ENCODE measurements at regions not wholly inside any gene's neighbourhood (a gene's known extent, or its start where the extent isn't known, plus 50 kb on each side); places are given as distances from the start of the nearest gene placed in this dataset.

GRCh38 chr6:126570507-126570906 lies 230.6 kb downstream of the CENPW start:
- Mint-ChIP-seq H3K27ac (no peak overlapping the region), H3K4me1 (no peaks in the 10 kb centered on the region), H3K27me3 (no peaks in the 10 kb centered on the region), H3K36me3 (no peaks in the 10 kb centered on the region), H3K9me3 (peaks cover 0 to 12% (median 6%) of the 10 kb centered on the region in 9 donors), H3K4me3 (no peak overlapping the region)
- ATAC-seq: no peak
- DNase-seq: no peak
- POLR2A ChIA-PET: no interaction called here

GRCh38 chr6:126574301-126574700 lies 234.4 kb downstream of the CENPW start:
- no peak for DNase-seq
- Mint-ChIP-seq H3K27ac (no peak overlapping the region), H3K4me1 (no peaks in the 10 kb centered on the region), H3K9me3 (peaks cover 0 to 10% (median 0%) of the 10 kb centered on the region in 9 donors), H3K4me3 (no peak overlapping the region), H3K36me3 (no peaks in the 10 kb centered on the region), H3K27me3 (no peaks in the 10 kb centered on the region)
- no peak for ATAC-seq
- POLR2A ChIA-PET: no interaction called here

GRCh38 chr6:126581316-126581715 lies 241.4 kb downstream of the CENPW start:
- Mint-ChIP-seq H3K27ac (no peak overlapping the region), H3K36me3 (no peaks in the 10 kb centered on the region), H3K9me3 (peaks cover 0 to 22% (median 2%) of the 10 kb centered on the region in 9 donors), H3K4me3 (no peak overlapping the region), H3K4me1 (no peaks in the 10 kb centered on the region), H3K27me3 (no peaks in the 10 kb centered on the region)
- DNase-seq: no peak
- POLR2A ChIA-PET: no interaction called here
- no peak for ATAC-seq

DNA sequence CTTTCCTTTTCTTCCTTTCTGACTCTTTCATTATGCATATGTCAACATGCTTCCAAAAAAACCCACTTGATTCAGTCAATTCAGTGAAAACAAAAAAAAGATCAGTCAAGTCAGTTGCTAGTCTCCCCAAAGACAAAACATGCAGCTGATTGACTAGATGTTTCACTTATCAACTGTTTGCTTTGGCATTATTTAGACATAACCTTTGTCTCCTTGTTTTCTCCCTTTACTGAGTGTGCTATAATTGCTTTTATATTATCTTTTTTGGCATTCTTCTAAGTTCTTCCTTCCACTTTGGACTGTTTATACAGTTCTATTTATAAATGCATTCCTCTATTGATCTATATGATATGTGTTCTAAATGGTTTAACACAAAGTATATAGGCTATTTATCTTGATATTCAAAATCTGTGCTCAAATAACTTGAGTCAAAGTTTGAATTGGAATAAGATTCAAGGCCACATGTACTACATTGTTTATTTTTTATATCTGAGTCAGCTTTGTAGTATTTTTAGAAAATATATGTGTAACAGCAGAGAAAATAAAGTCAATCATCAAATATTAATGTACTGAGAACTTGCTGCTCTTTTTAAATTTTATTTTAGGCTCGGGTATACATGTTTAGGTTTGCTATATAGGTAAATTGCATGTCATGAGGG lies 260.5 kb downstream of the CENPW start:
- Mint-ChIP-seq H3K9me3 (peaks cover 0 to 20% (median 8%) of the 10 kb centered on the region in 9 donors), H3K4me1 (no peaks in the 10 kb centered on the region), H3K4me3 (no peak overlapping the region), H3K36me3 (no peaks in the 10 kb centered on the region), H3K27ac (no peak overlapping the region), H3K27me3 (peaks cover 0 to 3% (median 0%) of the 10 kb centered on the region in 5 donors)
- DNase-seq: no peak
- POLR2A ChIA-PET: no interaction called here
- ATAC-seq: no peak

- H3K4me3 Mint-ChIP-seq: no peak overlapping the region
- H3K27me3 Mint-ChIP-seq: peaks cover 0 to 3% (median 0%) of the 10 kb centered on the region in 5 donors
- no peak for DNase-seq
- H3K36me3 Mint-ChIP-seq: no peaks in the 10 kb centered on the region
- peaks cover 0 to 15% (median 8%) of the 10 kb centered on the region in 9 donors for H3K9me3 Mint-ChIP-seq
- no peak for ATAC-seq
- POLR2A ChIA-PET: no interaction called here
- no peaks in the 10 kb centered on the region for H3K4me1 Mint-ChIP-seq
- H3K27ac Mint-ChIP-seq: no peak overlapping the region
Observed at GRCh38 chr6:126603410-126603809, 263.5 kb downstream of the CENPW start.

- no peak for ATAC-seq
Observed at GRCh38 chr6:126605089-126605488, 265.2 kb downstream of the CENPW start.

DNA sequence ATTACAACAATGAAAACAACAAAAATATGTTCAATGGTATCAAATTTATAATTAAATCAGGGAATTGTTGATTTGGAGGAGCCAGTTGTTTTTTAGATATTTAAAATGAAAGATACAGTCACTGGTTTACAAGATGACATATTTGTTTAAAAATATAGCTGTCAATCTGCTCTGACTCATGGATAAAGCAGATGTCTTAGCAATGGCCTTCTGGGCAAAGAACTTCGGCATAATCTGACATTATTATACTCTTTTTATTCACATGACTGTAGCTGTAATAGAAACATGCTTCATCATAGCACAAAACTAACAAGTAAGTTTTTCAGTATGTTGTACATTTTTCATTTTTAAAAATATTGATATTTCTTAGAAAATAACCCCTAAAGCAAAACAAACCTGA lies 267.4 kb downstream of the CENPW start:
- POLR2A ChIA-PET: no interaction called here
- ATAC-seq: no peak
- Mint-ChIP-seq H3K9me3 (peaks cover 3 to 34% (median 15%) of the 10 kb centered on the region in 9 donors), H3K27me3 (no peaks in the 10 kb centered on the region), H3K4me3 (no peak overlapping the region), H3K4me1 (no peaks in the 10 kb centered on the region), H3K36me3 (no peaks in the 10 kb centered on the region), H3K27ac (no peak overlapping the region)
- no peak for DNase-seq

More at GRCh38 chr6:126605089-126605488, 265.2 kb downstream of the CENPW start:
- DNase-seq: no peak
- Mint-ChIP-seq H3K4me1 (no peaks in the 10 kb centered on the region), H3K27me3 (peaks cover 0 to 3% (median 0%) of the 10 kb centered on the region in 5 donors), H3K27ac (no peak overlapping the region), H3K9me3 (peaks cover 2 to 14% (median 8%) of the 10 kb centered on the region in 9 donors), H3K4me3 (no peak overlapping the region), H3K36me3 (no peaks in the 10 kb centered on the region)
- POLR2A ChIA-PET: no interaction called here

DNA sequence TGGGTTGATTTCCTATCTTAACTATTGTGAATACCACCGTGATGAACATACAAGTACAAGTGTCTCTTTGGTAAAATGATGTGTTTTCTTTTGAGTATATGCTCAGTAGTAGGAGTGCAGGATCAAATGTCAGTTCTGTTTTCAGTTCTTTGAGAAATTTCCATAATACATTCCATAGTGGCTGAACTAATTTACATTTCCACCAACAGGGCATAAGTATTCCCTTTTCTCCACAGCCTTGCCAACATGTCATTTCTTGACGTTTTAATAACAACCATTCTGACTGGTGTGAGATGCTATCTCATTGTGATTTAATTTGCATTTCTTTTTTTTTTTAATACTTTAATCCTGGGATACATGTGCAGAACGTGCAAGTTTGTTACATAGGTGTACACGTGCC lies 268.8 kb downstream of the CENPW start:
- ATAC-seq (no peak), DNase-seq (no peak)
- POLR2A ChIA-PET: no interaction called here
- Mint-ChIP-seq H3K36me3 (no peaks in the 10 kb centered on the region), H3K4me3 (no peak overlapping the region), H3K4me1 (no peaks in the 10 kb centered on the region), H3K27ac (no peak overlapping the region), H3K27me3 (no peaks in the 10 kb centered on the region), H3K9me3 (peaks cover 7 to 43% (median 21%) of the 10 kb centered on the region in 9 donors)

GRCh38 chr6:126614642-126615504 lies 275.0 kb downstream of the CENPW start:
- H3K9me3 Mint-ChIP-seq: peaks cover 4 to 35% (median 13%) of the 10 kb centered on the region in 9 donors
- peaks cover 0 to 2% (median 0%) of the 10 kb centered on the region in 5 donors for H3K27me3 Mint-ChIP-seq
- no peak overlapping the region for H3K27ac Mint-ChIP-seq
- POLR2A ChIA-PET: no interaction called here
- ATAC-seq (no peak), DNase-seq (no peak)
- peaks cover 0 to 4% (median 0%) of the 10 kb centered on the region in 3 donors for H3K36me3 Mint-ChIP-seq
- H3K4me1 Mint-ChIP-seq: no peaks in the 10 kb centered on the region
- H3K4me3 Mint-ChIP-seq: no peak overlapping the region

DNA sequence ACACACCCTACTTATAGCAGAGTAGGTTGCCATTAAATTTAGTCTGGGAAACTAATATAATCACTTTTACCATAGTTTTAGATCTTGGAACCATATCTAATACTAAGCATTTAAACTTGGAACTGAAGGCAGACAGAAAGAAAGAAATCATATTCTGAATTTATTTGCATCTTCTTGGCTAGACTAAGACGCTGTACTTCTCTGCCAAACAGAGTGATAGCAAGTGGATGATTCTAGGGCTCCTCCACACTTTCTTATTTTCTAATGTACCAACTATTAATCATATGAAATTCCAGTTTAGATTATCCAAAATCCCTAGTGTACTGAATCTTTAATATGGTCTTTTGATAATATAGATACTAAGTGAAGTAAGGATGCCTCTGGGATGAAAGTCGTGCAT lies 277.0 kb downstream of the CENPW start:
- ATAC-seq (no peak), DNase-seq (no peak)
- peaks cover 0 to 2% (median 0%) of the 10 kb centered on the region in 5 donors for H3K27me3 Mint-ChIP-seq
- peaks cover 0 to 22% (median 7%) of the 10 kb centered on the region in 9 donors for H3K9me3 Mint-ChIP-seq
- peaks cover 0 to 4% (median 0%) of the 10 kb centered on the region in 3 donors for H3K36me3 Mint-ChIP-seq
- H3K4me1 Mint-ChIP-seq: no peaks in the 10 kb centered on the region
- H3K27ac Mint-ChIP-seq: no peak overlapping the region
- POLR2A ChIA-PET: no interaction called here
- no peak overlapping the region for H3K4me3 Mint-ChIP-seq

DNA sequence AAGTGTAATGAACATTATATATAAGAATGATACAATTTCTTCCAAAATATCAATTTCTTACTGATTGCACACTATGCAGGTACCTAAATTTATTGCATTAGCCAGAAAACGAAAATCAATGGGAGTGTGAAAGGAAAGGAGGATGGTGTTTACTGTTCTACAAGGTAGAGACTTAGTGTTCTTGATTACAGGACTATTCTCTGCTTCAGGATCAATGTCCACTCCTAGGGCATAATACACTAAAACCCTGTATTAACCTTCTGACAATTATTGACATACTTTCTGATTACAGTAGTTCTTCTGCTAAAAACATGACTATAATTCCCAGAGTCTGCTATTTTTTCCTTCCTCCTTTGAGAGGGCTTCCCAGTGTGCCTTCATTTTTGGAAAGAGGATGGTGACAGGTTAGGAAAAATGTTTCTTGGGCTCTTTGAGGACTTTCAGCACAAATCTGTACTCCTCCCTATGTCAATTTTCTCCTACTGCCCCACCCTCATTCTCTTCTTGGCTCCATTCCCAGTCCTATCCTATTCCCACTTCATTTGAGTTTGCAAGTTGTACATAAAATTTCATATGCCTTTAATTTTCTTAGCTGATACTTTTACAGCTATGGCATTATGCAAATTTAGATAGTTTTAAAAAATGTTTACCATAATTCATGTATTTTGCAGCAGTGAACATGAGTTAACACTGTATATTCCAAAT lies 278.9 kb downstream of the CENPW start:
- Mint-ChIP-seq H3K27ac (no peak overlapping the region), H3K27me3 (peaks cover 0 to 2% (median 0%) of the 10 kb centered on the region in 5 donors), H3K9me3 (peaks cover 0 to 4% (median under 1%) of the 10 kb centered on the region in 9 donors), H3K36me3 (peaks cover 0 to 4% (median 0%) of the 10 kb centered on the region in 3 donors), H3K4me1 (no peaks in the 10 kb centered on the region), H3K4me3 (no peak overlapping the region)
- ATAC-seq (no peak), DNase-seq (no peak)
- POLR2A ChIA-PET: no interaction called here

- H3K9me3 Mint-ChIP-seq: peaks cover 0 to 6% (median 0%) of the 10 kb centered on the region in 9 donors
- H3K4me3 Mint-ChIP-seq: no peak overlapping the region
- DNase-seq (no peak), ATAC-seq (no peak)
- H3K27ac Mint-ChIP-seq: no peak overlapping the region
- H3K36me3 Mint-ChIP-seq: no peaks in the 10 kb centered on the region
- POLR2A ChIA-PET: no interaction called here
- H3K27me3 Mint-ChIP-seq: peaks cover 0 to 1% (median 0%) of the 10 kb centered on the region in 5 donors
- no peaks in the 10 kb centered on the region for H3K4me1 Mint-ChIP-seq
Observed at GRCh38 chr6:126620719-126621118, 280.8 kb downstream of the CENPW start.

- no peak for ATAC-seq
- Mint-ChIP-seq H3K27me3 (peaks cover 0 to 1% (median 0%) of the 10 kb centered on the region in 5 donors), H3K9me3 (peaks cover 0 to 8% (median 0%) of the 10 kb centered on the region in 9 donors), H3K36me3 (no peaks in the 10 kb centered on the region), H3K4me3 (no peak overlapping the region), H3K4me1 (no peaks in the 10 kb centered on the region), H3K27ac (no peak overlapping the region)
- POLR2A ChIA-PET: no interaction called here
- DNase-seq: no peak
Observed at GRCh38 chr6:126625019-126625418, 285.1 kb downstream of the CENPW start.

Measured in naive thymus-derived CD8-positive, alpha-beta T cell (primary cell).